Hematopoietic multipotent progenitor cell treated with erythropoietin and hydrocortisone succinate and interleukin-3 and kit ligand, for 8 days (in vitro differentiated cells): ENCODE measurements at regions not wholly inside any gene's neighbourhood (a gene's known extent, or its start where the extent isn't known, plus 50 kb on each side); places are given as distances from the start of the nearest gene placed in this dataset.

Experiments used
- DNase-seq: peaks from one replicate; pipeline ENCODE4 v3.0.0-alpha.2; 2015

GRCh38 chr2:6487765-6488164 lies 377.9 kb downstream of the CMPK2 start:
- no peak for DNase-seq

GRCh38 chr2:6492573-6492972 lies 373.1 kb downstream of the CMPK2 start:
- no peak for DNase-seq

- no peak for DNase-seq
These were observed 372.4 kb downstream of the CMPK2 start for GRCh38 chr2:6493266-6493665.

GRCh38 chr2:6493669-6494068 lies 372.0 kb downstream of the CMPK2 start:
- DNase-seq: no peak

GRCh38 chr2:6495466-6495865 lies 370.2 kb downstream of the CMPK2 start:
- no peak for DNase-seq

GRCh38 chr2:6496376-6496775 lies 369.3 kb downstream of the CMPK2 start:
- DNase-seq: no peak

- DNase-seq: no peak
These were observed 368.7 kb downstream of the CMPK2 start for GRCh38 chr2:6497048-6497447.

GRCh38 chr2:6498841-6499240 lies 366.9 kb downstream of the CMPK2 start:
- no peak for DNase-seq

- no peak for DNase-seq
These were observed 366.0 kb downstream of the CMPK2 start for GRCh38 chr2:6499691-6500090.

GRCh38 chr2:6506361-6506794 lies 359.3 kb downstream of the CMPK2 start:
- DNase-seq: no peak

GRCh38 chr2:6506859-6507258 lies 358.8 kb downstream of the CMPK2 start:
- no peak for DNase-seq

- DNase-seq: no peak
These were observed 355.2 kb downstream of the CMPK2 start for GRCh38 chr2:6510532-6510931.

GRCh38 chr2:6512589-6512988 lies 353.1 kb downstream of the CMPK2 start:
- no peak for DNase-seq

- DNase-seq: no peak
These were observed 349.0 kb downstream of the CMPK2 start for GRCh38 chr2:6516674-6517073.

GRCh38 chr2:6518361-6518760 lies 347.3 kb downstream of the CMPK2 start:
- no peak for DNase-seq

GRCh38 chr2:6523476-6523875 lies 342.2 kb downstream of the CMPK2 start:
- no peak for DNase-seq

- no peak for DNase-seq
These were observed 340.8 kb downstream of the CMPK2 start for GRCh38 chr2:6524691-6525474.

GRCh38 chr2:6525475-6525964 lies 340.2 kb downstream of the CMPK2 start:
- DNase-seq: no peak

GRCh38 chr2:6526093-6526824 lies 339.4 kb downstream of the CMPK2 start:
- DNase-seq: no peak

GRCh38 chr2:6531304-6531703 lies 334.4 kb downstream of the CMPK2 start:
- no peak for DNase-seq

- DNase-seq: no peak
These were observed 330.1 kb downstream of the CMPK2 start for GRCh38 chr2:6535572-6535971.

- no peak for DNase-seq
These were observed 327.1 kb downstream of the CMPK2 start for GRCh38 chr2:6538607-6539006.

- DNase-seq: no peak
These were observed 320.4 kb downstream of the CMPK2 start for GRCh38 chr2:6545336-6545735.

GRCh38 chr2:6545795-6546194 lies 319.9 kb downstream of the CMPK2 start:
- DNase-seq: no peak
